SJCRH30 (cell line): ENCODE measurements at regions not wholly inside any gene's neighbourhood (a gene's known extent, or its start where the extent isn't known, plus 50 kb on each side); places are given as distances from the start of the nearest gene placed in this dataset.
"Not testable (repeated sequence)": the region's sequence is repeated elsewhere in the genome, so short reads cannot be mapped to it uniquely, and the experiment has no call there.

Experiments
- DNase-seq, 2 experiments: peaks; one replicate each; pipeline ENCODE4 v3.0.0-alpha.2; 2015 to 2020
- H3K27ac ChIP-seq: fragments of 250-450 bp; sonication (Bioruptor Pico); 2 replicates; pipeline ENCODE4 v1.5.1; 2020; ENCODE audit warnings: mild to moderate bottlenecking, moderate library complexity
- H3K27me3 ChIP-seq: fragments of 250-450 bp; sonication (Bioruptor Pico); 2 replicates; pipeline ENCODE4 v1.5.1; 2020; ENCODE audit warnings: mild to moderate bottlenecking, moderate library complexity
- H3K36me3 ChIP-seq: fragments of 250-450 bp; sonication (Bioruptor Pico); 2 replicates; pipeline ENCODE4 v1.5.1; 2020; ENCODE audit warnings: mild to moderate bottlenecking, moderate library complexity
- H3K4me1 ChIP-seq: fragments of 250-450 bp; sonication (Bioruptor Pico); 2 replicates; pipeline ENCODE4 v1.5.1; 2020; ENCODE audit warnings: mild to moderate bottlenecking, moderate library complexity
- H3K4me3 ChIP-seq: fragments of 250-450 bp; sonication (Bioruptor Pico); 2 replicates; pipeline ENCODE4 v1.5.1; 2020; ENCODE audit warnings: mild to moderate bottlenecking, moderate library complexity
- H3K9me3 ChIP-seq: fragments of 250-450 bp; sonication (Bioruptor Pico); replicated peaks from 2 replicates; pipeline ENCODE4 v1.5.1; 2020; ENCODE audit warnings: mild to moderate bottlenecking, moderate library complexity

GRCh38 chr6:155861821-155862220, 406.2 kb upstream of the NOX3 start:
- Histone ChIP-seq H3K27me3 (0 out of 2 replicates have a peak, but pooled peaks cover 2% of the 10 kb centered on the region), H3K4me3 (no peak overlapping the region), H3K27ac (no peak overlapping the region), H3K9me3 (no peaks in the 10 kb centered on the region), H3K36me3 (no peaks in the 10 kb centered on the region), H3K4me1 (no peaks in the 10 kb centered on the region)
- no peak for DNase-seq

- H3K27ac ChIP-seq, H3K36me3 ChIP-seq, DNase-seq, H3K9me3 ChIP-seq, H3K27me3 ChIP-seq, H3K4me1 ChIP-seq, H3K4me3 ChIP-seq: not testable (repeated sequence)
These were observed 403.3 kb upstream of the NOX3 start for GRCh38 chr6:155858906-155859305.

- Histone ChIP-seq H3K27ac (no peak overlapping the region), H3K4me3 (no peak overlapping the region), H3K4me1 (no peaks in the 10 kb centered on the region), H3K9me3 (no peaks in the 10 kb centered on the region), H3K27me3 (0 out of 2 replicates have a peak, but pooled peaks cover 4% of the 10 kb centered on the region), H3K36me3 (no peaks in the 10 kb centered on the region)
- DNase-seq: no peak
These were observed 399.1 kb upstream of the NOX3 start for GRCh38 chr6:155854787-155855186.

- Histone ChIP-seq H3K27ac (no peak overlapping the region), H3K36me3 (no peaks in the 10 kb centered on the region), H3K9me3 (no peaks in the 10 kb centered on the region), H3K4me1 (no peaks in the 10 kb centered on the region), H3K27me3 (0 out of 2 replicates have a peak, but pooled peaks cover 4% of the 10 kb centered on the region), H3K4me3 (no peak overlapping the region)
- DNase-seq: no peak
These were observed 397.4 kb upstream of the NOX3 start for GRCh38 chr6:155853011-155853410.

- Histone ChIP-seq H3K9me3 (no peaks in the 10 kb centered on the region), H3K27me3 (no peaks in the 10 kb centered on the region), H3K36me3 (0 out of 2 replicates have a peak, but pooled peaks cover 1% of the 10 kb centered on the region), H3K4me1 (no peaks in the 10 kb centered on the region), H3K27ac (no peak overlapping the region), H3K4me3 (no peak overlapping the region)
- no peak for DNase-seq
These were observed 394.8 kb upstream of the NOX3 start for GRCh38 chr6:155850408-155850841.

- no peaks in the 10 kb centered on the region for H3K4me1 ChIP-seq
- 0 out of 2 replicates have a peak, but pooled peaks cover 4% of the 10 kb centered on the region for H3K36me3 ChIP-seq
- no peak overlapping the region for H3K27ac ChIP-seq
- H3K4me3 ChIP-seq: no peak overlapping the region
- H3K27me3 ChIP-seq: no peaks in the 10 kb centered on the region
- no peak for DNase-seq
- no peaks in the 10 kb centered on the region for H3K9me3 ChIP-seq
These were observed 392.1 kb upstream of the NOX3 start for GRCh38 chr6:155847711-155848110.

GRCh38 chr6:155837474-155837873, 381.8 kb upstream of the NOX3 start:
- Histone ChIP-seq H3K4me3 (no peak overlapping the region), H3K27me3 (no peaks in the 10 kb centered on the region), H3K4me1 (no peaks in the 10 kb centered on the region), H3K9me3 (no peaks in the 10 kb centered on the region), H3K27ac (no peak overlapping the region), H3K36me3 (no peaks in the 10 kb centered on the region)
- DNase-seq: no peak

- H3K4me3 ChIP-seq: no peak overlapping the region
- no peaks in the 10 kb centered on the region for H3K36me3 ChIP-seq
- no peaks in the 10 kb centered on the region for H3K27me3 ChIP-seq
- no peak for DNase-seq
- no peaks in the 10 kb centered on the region for H3K4me1 ChIP-seq
- no peaks in the 10 kb centered on the region for H3K9me3 ChIP-seq
- H3K27ac ChIP-seq: no peak overlapping the region
These were observed 377.0 kb upstream of the NOX3 start for GRCh38 chr6:155832596-155832995.

- Histone ChIP-seq H3K4me3 (no peak overlapping the region), H3K4me1 (no peaks in the 10 kb centered on the region), H3K9me3 (no peaks in the 10 kb centered on the region), H3K27ac (no peak overlapping the region), H3K36me3 (no peaks in the 10 kb centered on the region), H3K27me3 (no peaks in the 10 kb centered on the region)
- no peak for DNase-seq
These were observed 374.9 kb upstream of the NOX3 start for GRCh38 chr6:155830531-155830930.

GRCh38 chr6:155829646-155830045, 374.0 kb upstream of the NOX3 start:
- Histone ChIP-seq H3K27me3 (no peaks in the 10 kb centered on the region), H3K36me3 (no peaks in the 10 kb centered on the region), H3K4me1 (no peaks in the 10 kb centered on the region), H3K27ac (no peak overlapping the region), H3K9me3 (no peaks in the 10 kb centered on the region), H3K4me3 (no peak overlapping the region)
- DNase-seq: no peak

- H3K36me3 ChIP-seq: no peaks in the 10 kb centered on the region
- H3K9me3 ChIP-seq: no peaks in the 10 kb centered on the region
- H3K4me3 ChIP-seq: no peak overlapping the region
- DNase-seq: no peak
- H3K27me3 ChIP-seq: no peaks in the 10 kb centered on the region
- H3K27ac ChIP-seq: no peak overlapping the region
- no peaks in the 10 kb centered on the region for H3K4me1 ChIP-seq
These were observed 373.4 kb upstream of the NOX3 start for GRCh38 chr6:155828989-155829388.

GRCh38 chr6:155818698-155819097, 363.1 kb upstream of the NOX3 start:
- Histone ChIP-seq H3K4me1 (no peaks in the 10 kb centered on the region), H3K27ac (no peak overlapping the region), H3K36me3 (no peaks in the 10 kb centered on the region), H3K9me3 (no peaks in the 10 kb centered on the region), H3K4me3 (no peak overlapping the region), H3K27me3 (no peaks in the 10 kb centered on the region; the same call in 1 of the 2 replicates)
- no peak for DNase-seq

GRCh38 chr6:155813548-155813947, 357.9 kb upstream of the NOX3 start:
- DNase-seq: no peak
- Histone ChIP-seq H3K36me3 (no peaks in the 10 kb centered on the region), H3K27ac (no peak overlapping the region), H3K27me3 (no peaks in the 10 kb centered on the region), H3K4me3 (no peak overlapping the region), H3K4me1 (no peaks in the 10 kb centered on the region), H3K9me3 (no peaks in the 10 kb centered on the region)

- no peak overlapping the region for H3K4me3 ChIP-seq
These were observed 351.6 kb upstream of the NOX3 start for GRCh38 chr6:155807243-155807642.

GRCh38 chr6:155801046-155801445, 345.4 kb upstream of the NOX3 start:
- no peaks in the 10 kb centered on the region for H3K27me3 ChIP-seq
- no peaks in the 10 kb centered on the region for H3K36me3 ChIP-seq
- H3K9me3 ChIP-seq: no peaks in the 10 kb centered on the region
- H3K27ac ChIP-seq: no peak overlapping the region
- no peak for DNase-seq
- no peaks in the 10 kb centered on the region for H3K4me1 ChIP-seq
- no peak overlapping the region for H3K4me3 ChIP-seq

More at GRCh38 chr6:155807243-155807642, 351.6 kb upstream of the NOX3 start:
- H3K36me3 ChIP-seq: no peaks in the 10 kb centered on the region
- no peaks in the 10 kb centered on the region for H3K9me3 ChIP-seq
- H3K27ac ChIP-seq: no peak overlapping the region
- no peaks in the 10 kb centered on the region for H3K4me1 ChIP-seq
- no peaks in the 10 kb centered on the region for H3K27me3 ChIP-seq
- no peak for DNase-seq

- not testable (repeated sequence) for H3K27me3 ChIP-seq, H3K36me3 ChIP-seq, DNase-seq, H3K4me1 ChIP-seq, H3K4me3 ChIP-seq, H3K27ac ChIP-seq, H3K9me3 ChIP-seq
These were observed 343.2 kb upstream of the NOX3 start for GRCh38 chr6:155798876-155799275.
